ENCODE measurements at regions not wholly inside any gene's neighbourhood (a gene's known extent, or its start where the extent isn't known, plus 50 kb on each side); places are given as distances from the start of the nearest gene placed in this dataset.

GRCh38 chr4:28015996-28016395 lies 1155.4 kb downstream of the STIM2 start:
- TF ChIP-seq POLR2A (IDR thresholded peaks at IDR 0.05; ENCODE audit: low read length) (no peak), GATA1 (IDR thresholded peaks at IDR 0.05; ENCODE audit: low read depth, low read length) (no peak)
